Upper lobe of right lung (tissue), 1 donor: ENCODE measurements at regions not wholly inside any gene's neighbourhood (a gene's known extent, or its start where the extent isn't known, plus 50 kb on each side); places are given as distances from the start of the nearest gene placed in this dataset.

ENCODE experiments used
- ATAC-seq: fragments of 200-7000 bp; cut with Tn5 transposase; one replicate; pipeline ENCODE4 v1.9.1; 2020; ENCODE audit warnings: mild to moderate bottlenecking, moderate library complexity
- DNase-seq: peaks from one replicate; pipeline ENCODE4 v3.0.0-alpha.2; 2020
- H3K27ac ChIP-seq: fragments of 200-600 bp; one replicate; pipeline ENCODE4 v1.8.0; 2022
- H3K27me3 ChIP-seq: fragments of 200-600 bp; one replicate; pipeline ENCODE4 v1.8.0; 2022; ENCODE audit warnings: mild to moderate bottlenecking
- H3K36me3 ChIP-seq: fragments of 200-600 bp; one replicate; pipeline ENCODE4 v1.8.0; 2022
- H3K4me1 ChIP-seq: fragments of 200-600 bp; one replicate; pipeline ENCODE4 v1.8.0; 2022
- H3K4me3 ChIP-seq: fragments of 200-600 bp; one replicate; pipeline ENCODE4 v1.8.0; 2022; ENCODE audit warnings: mild to moderate bottlenecking
- H3K9me3 ChIP-seq: fragments of 200-600 bp; one replicate; pipeline ENCODE4 v1.8.0; 2022
- intact Hi-C: fragments of 100-400 bp; cut with DNase I; formaldehyde crosslinking; loops from one replicate; pipeline ENCODE4 v1.11.0; 2022
- TF ChIP-seq, protein P1 (sequence below): fragments of 200-600 bp; IDR thresholded peaks from one replicate; pipeline ENCODE4 v1.8.0; 2022; ENCODE audit warnings: antibody characterized with exemption
- donor health status: DM: no; HTN: yes; CAD: no; lungs with severe emphysema.

GRCh38 chr5:122253794-122254193 lies 58.2 kb upstream of the SNCAIP start:
- no peaks in the 10 kb centered on the region for H3K36me3 ChIP-seq
- H3K4me3 ChIP-seq = no peak overlapping the region
- ATAC-seq (no peak), DNase-seq (no peak)
- H3K4me1 ChIP-seq = no peaks in the 10 kb centered on the region
- TF ChIP-seq, protein P1, sequence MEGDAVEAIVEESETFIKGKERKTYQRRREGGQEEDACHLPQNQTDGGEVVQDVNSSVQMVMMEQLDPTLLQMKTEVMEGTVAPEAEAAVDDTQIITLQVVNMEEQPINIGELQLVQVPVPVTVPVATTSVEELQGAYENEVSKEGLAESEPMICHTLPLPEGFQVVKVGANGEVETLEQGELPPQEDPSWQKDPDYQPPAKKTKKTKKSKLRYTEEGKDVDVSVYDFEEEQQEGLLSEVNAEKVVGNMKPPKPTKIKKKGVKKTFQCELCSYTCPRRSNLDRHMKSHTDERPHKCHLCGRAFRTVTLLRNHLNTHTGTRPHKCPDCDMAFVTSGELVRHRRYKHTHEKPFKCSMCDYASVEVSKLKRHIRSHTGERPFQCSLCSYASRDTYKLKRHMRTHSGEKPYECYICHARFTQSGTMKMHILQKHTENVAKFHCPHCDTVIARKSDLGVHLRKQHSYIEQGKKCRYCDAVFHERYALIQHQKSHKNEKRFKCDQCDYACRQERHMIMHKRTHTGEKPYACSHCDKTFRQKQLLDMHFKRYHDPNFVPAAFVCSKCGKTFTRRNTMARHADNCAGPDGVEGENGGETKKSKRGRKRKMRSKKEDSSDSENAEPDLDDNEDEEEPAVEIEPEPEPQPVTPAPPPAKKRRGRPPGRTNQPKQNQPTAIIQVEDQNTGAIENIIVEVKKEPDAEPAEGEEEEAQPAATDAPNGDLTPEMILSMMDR = no peak
- H3K27ac ChIP-seq = no peak overlapping the region
- H3K27me3 ChIP-seq = no peaks in the 10 kb centered on the region
- H3K9me3 ChIP-seq = peaks cover 20% of the 10 kb centered on the region
- intact Hi-C loops = no loop called here

DNA sequence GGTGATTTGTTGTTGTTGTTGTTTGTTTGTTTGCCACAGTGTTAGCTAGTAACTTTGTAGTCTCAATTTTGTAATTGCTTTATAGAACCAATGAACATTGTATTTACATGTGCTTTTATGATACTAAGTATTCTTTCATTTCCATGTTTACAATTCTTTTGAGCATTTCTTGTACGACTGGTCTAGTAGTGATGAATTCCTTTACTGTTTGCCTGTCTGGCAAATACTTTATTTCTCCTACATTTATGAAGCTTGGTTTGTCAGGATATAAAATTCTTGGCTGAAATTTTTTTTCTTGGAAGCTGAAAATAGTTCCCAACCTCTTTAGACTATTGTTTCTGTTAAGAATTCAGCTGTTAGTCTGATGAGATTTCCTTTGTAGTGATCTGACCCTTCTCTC lies 55.6 kb upstream of the SNCAIP start:
- peaks cover 20% of the 10 kb centered on the region for H3K9me3 ChIP-seq
- no peaks in the 10 kb centered on the region for H3K4me1 ChIP-seq
- H3K27me3 ChIP-seq = no peaks in the 10 kb centered on the region
- no peak for DNase-seq
- H3K36me3 ChIP-seq = no peaks in the 10 kb centered on the region
- no peak overlapping the region for H3K4me3 ChIP-seq
- no peak for ATAC-seq
- intact Hi-C loops = no loop called here
- no peak overlapping the region for H3K27ac ChIP-seq
- TF ChIP-seq, protein P1 = no peak

GRCh38 chr5:122257000-122257399 lies 55.0 kb upstream of the SNCAIP start:
- Histone ChIP-seq H3K27me3 (no peaks in the 10 kb centered on the region), H3K36me3 (no peaks in the 10 kb centered on the region), H3K4me3 (no peak overlapping the region), H3K9me3 (peaks cover 20% of the 10 kb centered on the region), H3K4me1 (no peaks in the 10 kb centered on the region), H3K27ac (no peak overlapping the region)
- DNase-seq = no peak
- no peak for ATAC-seq
- intact Hi-C loops = no loop called here
- TF ChIP-seq, protein P1 = no peak

DNA sequence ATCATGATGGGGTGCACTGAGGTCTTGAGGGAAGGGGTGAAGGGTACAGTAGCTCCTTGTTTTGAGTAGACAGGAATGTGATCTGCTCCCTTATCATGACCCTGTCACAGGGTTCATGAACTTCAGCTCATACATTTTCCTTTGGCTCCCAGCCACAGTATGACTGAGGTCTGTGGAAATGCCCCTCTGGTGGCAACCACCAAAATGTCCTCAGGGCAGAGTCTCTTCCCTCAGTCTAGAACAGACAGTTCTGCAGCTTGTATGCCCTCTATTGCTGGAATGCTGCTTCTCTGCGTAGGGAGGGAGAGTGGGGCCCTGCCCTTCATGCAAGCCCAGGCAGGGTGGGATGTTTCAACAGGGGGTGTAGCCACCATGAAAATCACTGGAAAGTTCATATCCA lies 53.8 kb upstream of the SNCAIP start:
- no peak overlapping the region for H3K4me3 ChIP-seq

GRCh38 chr5:122258840-122259239 lies 53.2 kb upstream of the SNCAIP start:
- DNase-seq = no peak
- no peak overlapping the region for H3K27ac ChIP-seq
- intact Hi-C loops = no loop called here

More for the DNA sequence above, 53.8 kb upstream of the SNCAIP start:
- intact Hi-C loops = no loop called here
- DNase-seq = no peak
- Histone ChIP-seq H3K27ac (no peak overlapping the region), H3K4me1 (no peaks in the 10 kb centered on the region), H3K36me3 (no peaks in the 10 kb centered on the region), H3K9me3 (peaks cover 20% of the 10 kb centered on the region), H3K27me3 (no peaks in the 10 kb centered on the region)
- TF ChIP-seq, protein P1 = no peak
- ATAC-seq = no peak

More at GRCh38 chr5:122258840-122259239, 53.2 kb upstream of the SNCAIP start:
- no peaks in the 10 kb centered on the region for H3K4me1 ChIP-seq
- no peaks in the 10 kb centered on the region for H3K36me3 ChIP-seq
- no peaks in the 10 kb centered on the region for H3K27me3 ChIP-seq
- ATAC-seq = no peak
- H3K4me3 ChIP-seq = no peak overlapping the region
- peaks cover 20% of the 10 kb centered on the region for H3K9me3 ChIP-seq
- TF ChIP-seq, protein P1 = no peak
